H9 (cell line): ENCODE measurements at regions not wholly inside any gene's neighbourhood (a gene's known extent, or its start where the extent isn't known, plus 50 kb on each side); places are given as distances from the start of the nearest gene placed in this dataset.

Experiments
- DNase-seq: peaks from one replicate; pipeline ENCODE4 v3.0.0-alpha.2; 2017
- H2AFZ ChIP-seq: one replicate; pipeline ENCODE4 v1.6.1; 2013; ENCODE audit warnings: mild to moderate bottlenecking, low read length, control low read depth, moderate library complexity
- H2AK5ac ChIP-seq: 2 replicates; pipeline ENCODE4 v1.6.1; 2013; ENCODE audit warnings: low read length, control low read depth, mixed read lengths; ENCODE audit not compliant: insufficient read length
- H2BK120ac ChIP-seq: one replicate; pipeline ENCODE4 v1.6.1; 2013; ENCODE audit warnings: low read depth, mild to moderate bottlenecking, low read length, control low read depth, inconsistent platforms; ENCODE audit not compliant: poor library complexity, severe bottlenecking
- H2BK12ac ChIP-seq: 2 replicates; pipeline ENCODE4 v1.6.1; 2013; ENCODE audit warnings: low read length, control low read depth, mixed read lengths, low read depth; ENCODE audit not compliant: insufficient read length
- H2BK15ac ChIP-seq: 2 replicates; pipeline ENCODE4 v1.6.1; 2013; ENCODE audit warnings: low read depth, low read length, control low read depth
- H2BK20ac ChIP-seq: one replicate; pipeline ENCODE4 v1.6.1; 2013; ENCODE audit warnings: low read depth, mild to moderate bottlenecking, low read length, control low read depth, inconsistent platforms; ENCODE audit not compliant: poor library complexity, severe bottlenecking
- H2BK5ac ChIP-seq: 2 replicates; pipeline ENCODE4 v1.6.1; 2013; ENCODE audit warnings: low read length, control low read depth, mixed read lengths; ENCODE audit not compliant: insufficient read length
- H3K14ac ChIP-seq: 2 replicates; pipeline ENCODE4 v1.6.1; 2013; ENCODE audit warnings: low read length, control low read depth; ENCODE audit not compliant: insufficient read depth
- H3K18ac ChIP-seq: 2 replicates; pipeline ENCODE4 v1.6.1; 2013; ENCODE audit warnings: low read depth, mild to moderate bottlenecking, mixed read lengths, low read length, control low read depth; ENCODE audit not compliant: insufficient read length
- H3K23ac ChIP-seq: 2 replicates; pipeline ENCODE4 v1.6.1; 2013; ENCODE audit warnings: low read length, control low read depth, mixed read lengths, low read depth; ENCODE audit not compliant: insufficient read length
- H3K23me2 ChIP-seq: 2 replicates; pipeline ENCODE4 v1.6.1; 2013; ENCODE audit warnings: low read depth, mild to moderate bottlenecking, mixed read lengths, low read length, control low read depth; ENCODE audit not compliant: insufficient read length, poor library complexity, severe bottlenecking
- H3K27ac ChIP-seq: 2 replicates; pipeline ENCODE4 v1.5.1; 2013; ENCODE audit warnings: low read length, control low read depth, mixed read lengths, low read depth; ENCODE audit not compliant: insufficient read length
- H3K27me3 ChIP-seq: 2 replicates; pipeline ENCODE4 v1.6.1; 2013; ENCODE audit warnings: low read length, control low read depth, inconsistent platforms; ENCODE audit not compliant: insufficient read depth
- H3K4ac ChIP-seq: 2 replicates; pipeline ENCODE4 v1.6.1; 2013; ENCODE audit warnings: low read depth, mild to moderate bottlenecking, control low read depth, inconsistent platforms, low read length, moderate library complexity
- H3K4me1 ChIP-seq: 2 replicates; pipeline ENCODE4 v1.6.1; 2013; ENCODE audit warnings: low read length, control low read depth, inconsistent platforms; ENCODE audit not compliant: insufficient read depth
- H3K4me2 ChIP-seq: 2 replicates; pipeline ENCODE4 v1.6.1; 2013; ENCODE audit warnings: low read length, control low read depth, mixed read lengths; ENCODE audit not compliant: insufficient read length, insufficient read depth
- H3K56ac ChIP-seq: 2 replicates; pipeline ENCODE4 v1.6.1; 2013; ENCODE audit warnings: low read depth, mild to moderate bottlenecking, mixed read lengths, low read length, control low read depth; ENCODE audit not compliant: insufficient read length
- H3K79me1 ChIP-seq: 2 replicates; pipeline ENCODE4 v1.6.1; 2013; ENCODE audit warnings: low read depth, mild to moderate bottlenecking, moderate library complexity, low read length, control low read depth, inconsistent platforms; ENCODE audit not compliant: insufficient read depth, poor library complexity, severe bottlenecking
- H3K79me2 ChIP-seq: 2 replicates; pipeline ENCODE4 v1.6.1; 2013; ENCODE audit warnings: low read length, control low read depth, inconsistent platforms; ENCODE audit not compliant: insufficient read depth
- H3K9ac ChIP-seq: 2 replicates; pipeline ENCODE4 v1.6.1; 2013; ENCODE audit warnings: low read length, control low read depth, mixed read lengths; ENCODE audit not compliant: insufficient read length; ENCODE audit errors: extremely low read depth
- H3K9me3 ChIP-seq: one replicate; pipeline ENCODE4 v1.6.1; 2013; ENCODE audit warnings: low read depth, low read length, inconsistent platforms; ENCODE audit not compliant: control insufficient read depth
- H3T11ph ChIP-seq: one replicate; pipeline ENCODE4 v1.6.1; 2013; ENCODE audit warnings: mild to moderate bottlenecking, low read length, control low read depth, inconsistent platforms
- H4K20me1 ChIP-seq: one replicate; pipeline ENCODE4 v1.6.1; 2013; ENCODE audit not compliant: control insufficient read depth, insufficient read length, insufficient read depth
- H4K5ac ChIP-seq: 2 replicates; pipeline ENCODE4 v1.6.1; 2013; ENCODE audit warnings: low read depth, mild to moderate bottlenecking, mixed read lengths, low read length, control low read depth; ENCODE audit not compliant: insufficient read length
- H4K8ac ChIP-seq: replicated peaks from 2 replicates; pipeline ENCODE4 v1.6.1; 2013; ENCODE audit warnings: low read length, control low read depth, mixed read lengths, low read depth; ENCODE audit not compliant: insufficient read length
- H4K91ac ChIP-seq: 2 replicates; pipeline ENCODE4 v1.6.1; 2013; ENCODE audit warnings: low read depth, mild to moderate bottlenecking, moderate library complexity, mixed read lengths, low read length, control low read depth; ENCODE audit not compliant: insufficient read length
- H3K27ac Mint-ChIP-seq, 3 experiments: 2 replicates in 2 of 3; 3 replicates in 1 of 3; pipeline ENCODE4 v1.8.0; 2020 to 2021; ENCODE audit warnings: mixed read lengths in 3 of 3, mild to moderate bottlenecking in 1 of 3, moderate library complexity in 1 of 3
- H3K27me3 Mint-ChIP-seq: 2 replicates; pipeline ENCODE4 v1.8.0; 2021; ENCODE audit warnings: low read depth, mild to moderate bottlenecking, moderate library complexity, mixed read lengths
- H3K36me3 Mint-ChIP-seq, 3 experiments: 2 replicates in 2 of 3; 3 replicates in 1 of 3; pipeline ENCODE4 v1.8.0; 2020 to 2021; ENCODE audit warnings: low read depth in 3 of 3, mixed read lengths in 3 of 3; ENCODE audit not compliant: insufficient read depth in 1 of 3
- H3K4me1 Mint-ChIP-seq, 2 experiments: 2 replicates each; pipeline ENCODE4 v1.8.0; 2020; ENCODE audit warnings: mixed read lengths in 2 of 2
- H3K4me3 Mint-ChIP-seq, 2 experiments: 2 replicates in 1 of 2; 3 replicates in 1 of 2; pipeline ENCODE4 v1.8.0; 2020 to 2021; ENCODE audit warnings: mild to moderate bottlenecking in 2 of 2, mixed read lengths in 2 of 2, moderate library complexity in 1 of 2
- H3K9me3 Mint-ChIP-seq, 2 experiments: 2 replicates in 1 of 2; 3 replicates in 1 of 2; pipeline ENCODE4 v1.8.0; 2020; ENCODE audit warnings: mild to moderate bottlenecking in 2 of 2, mixed read lengths in 2 of 2, moderate library complexity in 1 of 2
- WGBS: extraction: QIAGEN DNeasy Blood & Tissue Kit; methylation state at CpG from one replicate; pipeline ENCODE4 v1.1.7; 2013; ENCODE audit warnings: missing lambda C conversion rate, low lambda C conversion rate, mixed read lengths; ENCODE audit not compliant: insufficient read length; ENCODE audit errors: extremely low coverage; 5-methylcytosine and 5-hydroxymethylcytosine counted together
- TF ChIP-seq, protein P1 (sequence below): fragments of 200-600 bp; sonication (generic); conservative IDR thresholded peaks from 3 replicates; pipeline ENCODE4 v1.8.0; 2021; ENCODE audit warnings: antibody characterized with exemption, mild to moderate bottlenecking

DNA sequence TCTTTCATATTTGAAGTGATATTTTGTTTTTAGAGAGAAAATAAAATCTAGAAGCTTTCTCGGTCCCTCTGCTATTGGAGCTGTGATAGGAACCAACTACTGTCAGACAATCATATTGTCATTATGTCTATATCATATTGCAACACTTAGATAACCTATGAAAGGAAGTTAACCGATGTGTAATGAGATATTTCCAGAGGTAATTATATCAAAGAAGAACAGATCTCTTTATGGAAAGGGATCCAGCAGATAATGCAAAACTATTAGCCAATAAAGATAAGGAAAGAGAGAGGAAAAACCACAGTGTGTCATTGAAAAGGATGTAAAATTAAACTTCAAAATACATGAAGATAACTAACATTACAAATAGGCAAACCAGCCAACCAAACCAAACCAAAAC is 529.1 kb upstream of the CCDC54 start:
- TF ChIP-seq, protein P1, sequence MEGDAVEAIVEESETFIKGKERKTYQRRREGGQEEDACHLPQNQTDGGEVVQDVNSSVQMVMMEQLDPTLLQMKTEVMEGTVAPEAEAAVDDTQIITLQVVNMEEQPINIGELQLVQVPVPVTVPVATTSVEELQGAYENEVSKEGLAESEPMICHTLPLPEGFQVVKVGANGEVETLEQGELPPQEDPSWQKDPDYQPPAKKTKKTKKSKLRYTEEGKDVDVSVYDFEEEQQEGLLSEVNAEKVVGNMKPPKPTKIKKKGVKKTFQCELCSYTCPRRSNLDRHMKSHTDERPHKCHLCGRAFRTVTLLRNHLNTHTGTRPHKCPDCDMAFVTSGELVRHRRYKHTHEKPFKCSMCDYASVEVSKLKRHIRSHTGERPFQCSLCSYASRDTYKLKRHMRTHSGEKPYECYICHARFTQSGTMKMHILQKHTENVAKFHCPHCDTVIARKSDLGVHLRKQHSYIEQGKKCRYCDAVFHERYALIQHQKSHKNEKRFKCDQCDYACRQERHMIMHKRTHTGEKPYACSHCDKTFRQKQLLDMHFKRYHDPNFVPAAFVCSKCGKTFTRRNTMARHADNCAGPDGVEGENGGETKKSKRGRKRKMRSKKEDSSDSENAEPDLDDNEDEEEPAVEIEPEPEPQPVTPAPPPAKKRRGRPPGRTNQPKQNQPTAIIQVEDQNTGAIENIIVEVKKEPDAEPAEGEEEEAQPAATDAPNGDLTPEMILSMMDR, result no peak
- WGBS, result no CpG with 5 or more reads among the region's 2 CpGs
- no peaks in the 10 kb centered on the region for H4K20me1 ChIP-seq

More for the DNA sequence above, 529.1 kb upstream of the CCDC54 start:
- H2AFZ ChIP-seq, result no peak overlapping the region
- H4K91ac ChIP-seq, result no peak overlapping the region
- no peak overlapping the region for H4K5ac ChIP-seq
- Mint-ChIP-seq H3K27ac (no peak overlapping the region), H3K36me3 (peaks cover 4 to 5% (median 5%) of the 10 kb centered on the region in 3 experiments), H3K27me3 (no peaks in the 10 kb centered on the region), H3K9me3 (peaks cover 0 to 2% of the 10 kb centered on the region in 2 experiments; a peak in 1 of 5 replicates), H3K4me1 (peaks cover under 1 to 7% of the 10 kb centered on the region in 2 experiments; a peak in 2 of 4 replicates), H3K4me3 (no peak overlapping the region)
- no peak overlapping the region for H2BK20ac ChIP-seq
- H3K9ac ChIP-seq, result no peak overlapping the region
- H4K8ac ChIP-seq, result no peak overlapping the region
- H3K27ac ChIP-seq, result no peak overlapping the region
- H2BK12ac ChIP-seq, result no peak overlapping the region
- H3K23ac ChIP-seq, result no peak overlapping the region
- no peak overlapping the region for H3K56ac ChIP-seq
- no peak overlapping the region for H2AK5ac ChIP-seq
- no peaks in the 10 kb centered on the region for H3K79me1 ChIP-seq
- no peak overlapping the region for H2BK5ac ChIP-seq
- no peak overlapping the region for H3K18ac ChIP-seq
- no peak overlapping the region for H3K14ac ChIP-seq
- no peaks in the 10 kb centered on the region for H3K4me1 ChIP-seq
- no peaks in the 10 kb centered on the region for H3K9me3 ChIP-seq
- no peaks in the 10 kb centered on the region for H3K79me2 ChIP-seq
- DNase-seq, result no peak
- H2BK120ac ChIP-seq, result no peak overlapping the region
- no peak overlapping the region for H3T11ph ChIP-seq
- H3K4ac ChIP-seq, result no peak overlapping the region
- no peak overlapping the region for H2BK15ac ChIP-seq
- no peak overlapping the region for H3K4me2 ChIP-seq
- H3K23me2 ChIP-seq, result no peaks in the 10 kb centered on the region
- H3K27me3 ChIP-seq, result no peaks in the 10 kb centered on the region
